ENCODE measurements at regions not wholly inside any gene's neighbourhood (a gene's known extent, or its start where the extent isn't known, plus 50 kb on each side); places are given as distances from the start of the nearest gene placed in this dataset.

- no peak for DNase-seq (ENCODE audit: extremely low spot score)
- Histone ChIP-seq H3K4me1 (no peaks in the 10 kb centered on the region), H3K36me3 (no peaks in the 10 kb centered on the region), H3K9me3 (no peaks in the 10 kb centered on the region), H3K27me3 (no peaks in the 10 kb centered on the region), H3K4me3 (no peak overlapping the region), H3K27ac (replicated peaks in 1 of 4) (no peak overlapping the region)
- 81% methylated on average over 5 of the region's 10 CpGs for WGBS
- TF ChIP-seq POLR2AphosphoS5 (IDR thresholded peaks at IDR 0.05) (no peak), POLR2A (IDR thresholded peaks at IDR 0.05; ENCODE audit: low read depth) (no peak), EP300 (IDR thresholded peaks at IDR 0.05) (no peak), CTCF (IDR thresholded peaks at IDR 0.05) (no peak)
- intact Hi-C loops (cut with DNase I), result no loop called here
Observed at GRCh38 chr11:41955635-41956400, 496.4 kb upstream of the LRRC4C start.

- TF ChIP-seq POLR2AphosphoS5 (IDR thresholded peaks at IDR 0.05) (no peak), CTCF (IDR thresholded peaks at IDR 0.05) (no peak), EP300 (IDR thresholded peaks at IDR 0.05) (no peak), POLR2A (IDR thresholded peaks at IDR 0.05; ENCODE audit: low read depth) (no peak)
- no peak overlapping the region for H3K4me3 ChIP-seq
- H3K4me1 ChIP-seq, result no peaks in the 10 kb centered on the region
- no peaks in the 10 kb centered on the region for H3K9me3 ChIP-seq
- H3K36me3 ChIP-seq, result no peaks in the 10 kb centered on the region
- H3K27me3 ChIP-seq, result no peaks in the 10 kb centered on the region
- no peak overlapping the region for H3K27ac ChIP-seq (replicated peaks in 1 of 4)
- WGBS, result 11% methylated on average over 1 of the region's 1 CpG
- no peak for DNase-seq (ENCODE audit: extremely low spot score)
- intact Hi-C loops (cut with DNase I), result no loop called here
Observed at GRCh38 chr11:41963406-41963805, 504.0 kb upstream of the LRRC4C start.

GRCh38 chr11:41970681-41971080 is 511.2 kb upstream of the LRRC4C start:
- intact Hi-C loops (cut with DNase I), result no loop called here
- H3K36me3 ChIP-seq, result no peaks in the 10 kb centered on the region
- DNase-seq (ENCODE audit: extremely low spot score), result no peak
- no peak overlapping the region for H3K4me3 ChIP-seq
- TF ChIP-seq POLR2A (IDR thresholded peaks at IDR 0.05; ENCODE audit: low read depth), result no peak
- TF ChIP-seq POLR2AphosphoS5 (IDR thresholded peaks at IDR 0.05), result no peak
- TF ChIP-seq EP300 (IDR thresholded peaks at IDR 0.05), result no peak
- no peak for TF ChIP-seq CTCF (IDR thresholded peaks at IDR 0.05)
- no peak overlapping the region for H3K27ac ChIP-seq (replicated peaks in 1 of 4)
- no peaks in the 10 kb centered on the region for H3K27me3 ChIP-seq
- H3K4me1 ChIP-seq, result no peaks in the 10 kb centered on the region
- WGBS, result 90% methylated on average over 1 of the region's 1 CpG
- no peaks in the 10 kb centered on the region for H3K9me3 ChIP-seq

- Histone ChIP-seq H3K27me3 (no peaks in the 10 kb centered on the region), H3K36me3 (no peaks in the 10 kb centered on the region), H3K27ac (replicated peaks in 1 of 4) (no peak overlapping the region), H3K4me3 (no peak overlapping the region), H3K9me3 (no peaks in the 10 kb centered on the region), H3K4me1 (no peaks in the 10 kb centered on the region)
- DNase-seq (ENCODE audit: extremely low spot score), result no peak
- intact Hi-C loops (cut with DNase I), result no loop called here
- TF ChIP-seq POLR2AphosphoS5 (IDR thresholded peaks at IDR 0.05) (no peak), EP300 (IDR thresholded peaks at IDR 0.05) (no peak), POLR2A (IDR thresholded peaks at IDR 0.05; ENCODE audit: low read depth) (no peak)
- WGBS, result 74% methylated on average over 5 of the region's 5 CpGs
Observed at GRCh38 chr11:41971592-41971991, 512.1 kb upstream of the LRRC4C start.

- TF ChIP-seq EP300 (IDR thresholded peaks at IDR 0.05) (no peak), POLR2A (IDR thresholded peaks at IDR 0.05; ENCODE audit: low read depth) (no peak), CTCF (IDR thresholded peaks at IDR 0.05) (no peak), POLR2AphosphoS5 (IDR thresholded peaks at IDR 0.05) (no peak)
- Histone ChIP-seq H3K36me3 (no peaks in the 10 kb centered on the region), H3K4me1 (no peaks in the 10 kb centered on the region), H3K27me3 (no peaks in the 10 kb centered on the region), H3K27ac (replicated peaks in 1 of 4) (no peak overlapping the region), H3K4me3 (no peak overlapping the region), H3K9me3 (no peaks in the 10 kb centered on the region)
- WGBS, result 78% methylated on average over 2 of the region's 2 CpGs
- no peak for DNase-seq (ENCODE audit: extremely low spot score)
- intact Hi-C loops (cut with DNase I), result no loop called here
Observed at GRCh38 chr11:41978945-41979344, 519.5 kb upstream of the LRRC4C start.

Measured in esophagus muscularis mucosa (tissue), 4 donors.